22Rv1 (cell line): ENCODE measurements at regions not wholly inside any gene's neighbourhood (a gene's known extent, or its start where the extent isn't known, plus 50 kb on each side); places are given as distances from the start of the nearest gene placed in this dataset.

Experiments used
- ZFX ChIP-seq: fragments of 450-650 bp; IDR thresholded peaks from 2 replicates; pipeline ENCODE4 v1.6.1; 2017; ENCODE audit warnings: antibody characterized with exemption, borderline replicate concordance
- TF ChIP-seq, protein P1 (sequence below): fragments of 450-650 bp; IDR thresholded peaks from 2 replicates; pipeline ENCODE4 v1.5.1; 2017; ENCODE audit warnings: mild to moderate bottlenecking

DNA sequence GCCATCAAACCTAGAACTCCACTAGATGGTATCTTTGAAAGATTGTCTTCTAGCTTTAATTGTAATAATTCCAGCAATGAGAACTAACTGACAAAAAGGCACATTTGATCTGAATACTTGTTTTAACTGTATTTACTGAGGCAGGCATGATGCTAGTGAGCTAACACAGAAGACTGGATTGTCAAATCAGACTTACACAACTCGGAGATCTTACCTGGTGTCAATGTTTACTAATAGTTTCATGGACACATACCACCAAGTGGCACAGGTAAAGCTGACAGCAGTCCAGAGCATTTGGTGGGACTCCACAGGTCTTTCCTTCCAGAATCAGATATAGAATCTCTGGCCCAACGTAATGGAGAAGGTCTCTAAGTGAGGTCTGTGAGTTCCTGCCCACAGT is 229.9 kb upstream of the BOD1L1 start:
- TF ChIP-seq, protein P1, sequence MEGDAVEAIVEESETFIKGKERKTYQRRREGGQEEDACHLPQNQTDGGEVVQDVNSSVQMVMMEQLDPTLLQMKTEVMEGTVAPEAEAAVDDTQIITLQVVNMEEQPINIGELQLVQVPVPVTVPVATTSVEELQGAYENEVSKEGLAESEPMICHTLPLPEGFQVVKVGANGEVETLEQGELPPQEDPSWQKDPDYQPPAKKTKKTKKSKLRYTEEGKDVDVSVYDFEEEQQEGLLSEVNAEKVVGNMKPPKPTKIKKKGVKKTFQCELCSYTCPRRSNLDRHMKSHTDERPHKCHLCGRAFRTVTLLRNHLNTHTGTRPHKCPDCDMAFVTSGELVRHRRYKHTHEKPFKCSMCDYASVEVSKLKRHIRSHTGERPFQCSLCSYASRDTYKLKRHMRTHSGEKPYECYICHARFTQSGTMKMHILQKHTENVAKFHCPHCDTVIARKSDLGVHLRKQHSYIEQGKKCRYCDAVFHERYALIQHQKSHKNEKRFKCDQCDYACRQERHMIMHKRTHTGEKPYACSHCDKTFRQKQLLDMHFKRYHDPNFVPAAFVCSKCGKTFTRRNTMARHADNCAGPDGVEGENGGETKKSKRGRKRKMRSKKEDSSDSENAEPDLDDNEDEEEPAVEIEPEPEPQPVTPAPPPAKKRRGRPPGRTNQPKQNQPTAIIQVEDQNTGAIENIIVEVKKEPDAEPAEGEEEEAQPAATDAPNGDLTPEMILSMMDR: no peak
- TF ChIP-seq ZFX: no peak
